Activated CD8-positive, alpha-beta memory T cell treated with anti-CD3 and anti-CD28 coated beads for 24 hours (primary cell): ENCODE measurements at regions not wholly inside any gene's neighbourhood (a gene's known extent, or its start where the extent isn't known, plus 50 kb on each side); places are given as distances from the start of the nearest gene placed in this dataset.
"Not testable (repeated sequence)": the region's sequence is repeated elsewhere in the genome, so short reads cannot be mapped to it uniquely, and the experiment has no call there.

Experiments
- DNase-seq: peaks from one replicate; pipeline ENCODE4 v3.0.0-alpha.2; 2020

DNA sequence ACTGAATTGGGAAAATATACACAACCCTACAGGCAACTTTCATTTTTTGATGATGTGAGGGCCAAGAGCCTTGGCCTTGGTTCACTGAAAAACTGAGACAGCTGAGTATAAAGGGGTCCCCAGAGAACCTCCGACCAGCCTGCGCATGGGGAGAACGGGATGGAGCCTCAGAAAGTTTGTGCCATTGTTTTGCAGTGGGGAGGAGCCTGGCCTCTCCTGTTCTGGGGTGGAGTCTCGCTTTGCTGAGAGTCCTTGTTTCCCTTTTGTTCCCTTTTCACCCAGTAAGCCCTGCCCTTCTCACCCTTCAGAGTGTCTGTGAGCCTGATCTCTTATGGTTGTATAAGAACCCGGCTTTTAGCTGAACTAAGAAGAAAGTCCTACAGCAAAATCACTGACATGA, 193.2 kb upstream of the AKR1E2 start:
- DNase-seq, result no peak

DNA sequence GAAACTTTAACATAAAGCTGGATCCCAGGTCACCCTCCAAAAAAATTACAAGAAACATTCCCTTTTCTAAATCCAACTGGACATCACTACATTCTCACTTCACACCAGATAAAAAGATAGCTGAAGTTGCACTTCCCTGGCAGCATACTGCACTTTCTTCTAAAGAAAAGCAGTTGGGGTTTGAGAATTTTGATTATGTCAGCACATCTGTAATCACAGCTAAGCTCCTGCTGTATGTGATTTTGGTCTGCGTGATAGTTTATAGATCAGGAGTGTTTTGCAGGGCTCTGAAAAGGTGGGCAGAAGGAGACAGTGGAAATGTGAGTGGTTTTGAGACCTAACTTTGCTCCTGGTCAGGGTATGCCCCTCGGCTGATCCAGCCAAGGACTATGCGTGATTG, 199.1 kb upstream of the AKR1E2 start:
- DNase-seq, result no peak

DNA sequence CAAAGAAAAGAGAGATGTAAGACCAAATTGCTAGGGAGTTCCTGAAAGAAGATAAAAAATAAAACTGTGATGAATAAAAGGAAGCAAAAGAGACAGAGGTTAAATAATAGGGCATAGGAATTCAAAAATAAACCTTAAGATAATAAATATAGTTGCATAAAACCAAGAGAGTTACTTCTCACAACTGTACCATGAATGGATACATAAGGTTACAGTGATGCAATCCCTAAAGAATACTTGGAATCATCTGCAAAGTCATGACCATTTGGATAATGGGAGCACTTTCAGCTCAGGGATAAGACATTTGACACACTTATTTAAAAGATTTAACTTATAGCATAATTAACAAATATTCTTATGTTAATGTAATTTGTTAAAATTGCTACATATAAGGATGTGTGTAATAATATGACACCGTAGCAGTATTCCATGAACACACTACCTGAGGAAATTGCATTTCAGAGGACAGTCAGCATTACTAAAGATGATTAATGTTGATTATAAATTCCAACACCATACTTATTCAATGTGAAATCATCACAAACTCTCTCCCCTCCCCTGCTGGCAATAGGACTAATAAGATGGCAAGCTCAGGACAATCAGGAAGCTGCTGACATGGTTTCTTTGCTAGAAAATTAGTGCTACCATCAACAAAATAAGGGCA, 202.1 kb upstream of the AKR1E2 start:
- no peak for DNase-seq

DNA sequence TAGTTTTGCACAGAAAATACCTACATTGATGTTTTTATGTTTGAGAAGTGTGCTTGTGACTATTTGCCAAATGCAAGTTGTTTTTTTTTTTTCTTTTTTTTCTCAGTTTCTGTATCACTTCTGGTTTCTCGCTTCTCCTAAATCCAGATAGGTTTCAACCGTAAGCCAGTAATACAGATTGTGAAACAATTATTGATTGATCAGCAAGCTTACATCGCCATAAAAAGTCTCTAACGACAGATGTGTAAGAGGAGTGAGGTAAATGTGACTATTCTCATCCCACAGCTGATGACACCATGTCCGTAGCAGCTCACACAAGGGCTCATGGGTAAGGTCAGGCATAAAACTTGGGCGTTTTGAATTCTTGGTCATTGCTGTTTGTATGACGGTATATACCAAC, 202.8 kb upstream of the AKR1E2 start:
- DNase-seq, result no peak

DNA sequence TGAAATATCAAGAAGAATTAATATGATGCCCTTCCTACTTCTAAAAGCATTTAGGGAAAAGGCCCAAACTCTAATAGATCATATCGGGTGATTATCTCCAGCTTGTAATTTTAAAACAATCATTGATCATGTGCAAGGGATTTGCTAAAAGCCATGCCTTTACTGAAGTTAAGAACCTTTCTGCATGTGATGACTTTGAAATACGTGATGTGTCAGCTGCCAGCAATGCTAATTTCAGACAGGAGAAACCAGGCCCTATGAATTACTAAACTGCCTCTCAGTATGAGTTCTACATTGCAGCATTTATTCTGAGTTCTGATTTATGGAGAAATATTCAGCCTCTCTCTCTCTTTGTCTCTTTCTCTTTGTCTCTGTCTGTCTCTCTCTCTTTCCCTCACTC, 203.6 kb upstream of the AKR1E2 start:
- DNase-seq, result no peak

DNA sequence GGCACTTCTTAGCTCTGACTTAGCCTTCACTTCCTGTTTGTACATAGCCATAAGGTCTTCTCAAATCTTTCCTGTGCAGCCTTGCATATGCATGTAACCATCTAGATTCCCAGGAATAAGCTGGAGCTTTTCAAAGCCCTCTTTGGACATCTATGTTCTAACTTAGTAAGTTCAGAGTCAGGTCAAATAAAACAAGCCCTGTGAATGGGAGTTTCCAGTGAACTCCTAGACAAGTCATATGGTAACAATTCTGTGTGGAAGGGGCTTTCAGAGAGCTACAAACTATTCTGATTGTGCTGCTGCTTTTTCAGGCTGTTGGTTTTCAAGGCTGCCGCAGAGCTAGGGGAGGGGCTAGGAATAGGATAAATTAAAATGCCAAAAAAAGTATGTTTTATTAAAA, 208.4 kb upstream of the AKR1E2 start:
- DNase-seq, result no peak

GRCh38 chr10:4615042-4615441, 211.0 kb upstream of the AKR1E2 start:
- DNase-seq, result no peak

GRCh38 chr10:4609251-4609650, 216.8 kb upstream of the AKR1E2 start:
- DNase-seq, result no peak

DNA sequence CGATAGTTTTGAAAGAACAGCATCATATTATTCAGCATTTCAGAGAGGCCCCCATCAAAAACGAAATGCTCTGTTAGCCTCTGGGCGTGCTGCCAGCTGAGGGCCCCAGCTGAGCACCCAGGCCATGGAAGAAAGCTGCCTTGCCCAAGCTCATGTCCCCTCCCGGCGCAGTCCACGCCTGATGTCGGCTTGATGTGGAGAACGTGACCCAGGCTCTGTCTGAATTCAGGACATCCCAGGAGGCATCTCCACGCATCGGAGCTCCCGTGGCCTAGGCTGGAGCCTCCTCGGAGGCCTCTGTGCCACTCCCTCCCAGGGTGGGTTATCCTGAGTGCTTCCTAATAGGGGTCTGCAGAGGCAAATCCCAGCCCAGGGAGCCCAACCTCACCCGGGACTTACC, 218.3 kb upstream of the AKR1E2 start:
- no peak for DNase-seq

DNA sequence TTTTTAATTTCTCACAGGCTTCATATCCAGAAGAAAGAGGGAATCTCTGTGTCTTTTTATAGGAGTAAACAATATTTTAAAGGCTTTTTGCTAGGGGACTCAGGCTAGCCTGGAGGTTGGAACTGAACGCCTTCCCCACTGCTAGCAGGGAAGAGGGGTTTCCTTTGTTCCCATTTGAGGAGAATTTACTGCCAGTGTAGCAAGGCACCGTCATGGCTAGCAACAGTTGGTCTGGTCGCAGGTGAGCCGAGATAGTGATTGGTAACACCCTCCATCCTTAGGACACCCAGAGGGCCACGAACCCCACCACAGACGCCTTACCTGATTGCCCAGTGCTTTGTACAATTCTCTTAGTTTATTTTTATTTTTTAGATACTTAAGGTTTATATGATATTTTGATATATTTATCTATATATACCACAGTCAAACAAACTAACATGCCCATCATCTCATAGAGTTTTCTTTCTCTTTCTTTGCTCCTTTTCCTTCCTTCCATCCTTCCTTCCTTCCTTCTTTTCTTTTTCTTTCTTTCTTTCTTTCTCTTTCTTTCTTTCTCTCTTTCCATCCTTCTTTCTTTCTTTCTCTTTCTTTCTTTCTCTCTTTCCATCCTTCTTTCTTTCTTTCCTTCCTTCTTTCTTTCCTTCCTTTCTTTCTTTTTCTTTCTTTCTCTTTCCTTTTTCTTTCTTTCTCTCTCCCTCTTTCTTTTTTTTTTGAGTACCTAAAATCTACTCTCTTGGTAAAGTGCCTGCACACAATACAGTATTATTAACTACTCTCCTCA, 219.0 kb upstream of the AKR1E2 start:
- DNase-seq, result no peak

- DNase-seq, result no peak
These were observed 223.1 kb upstream of the AKR1E2 start for GRCh38 chr10:4602764-4603491.

DNA sequence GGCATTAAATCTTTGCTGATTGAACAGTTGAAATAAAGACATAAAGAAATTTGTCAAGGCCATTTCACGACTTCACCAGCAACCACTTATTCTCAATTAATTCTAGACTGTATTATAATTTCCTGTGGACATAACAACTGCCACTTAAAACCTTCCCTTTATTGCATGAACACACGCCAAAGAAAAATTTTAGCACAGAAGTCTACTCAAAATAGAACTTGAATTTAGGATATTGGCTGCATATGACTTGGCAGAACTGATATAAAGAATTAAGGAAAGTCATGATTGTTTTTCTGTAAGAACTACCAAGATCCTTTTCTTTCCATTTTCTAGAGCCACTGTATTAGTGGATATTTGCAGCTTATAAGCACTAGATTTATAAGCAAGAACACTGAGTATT, 226.5 kb upstream of the AKR1E2 start:
- DNase-seq, result no peak

- not testable (repeated sequence) for DNase-seq
These were observed 228.1 kb upstream of the AKR1E2 start for GRCh38 chr10:4597898-4598297.

GRCh38 chr10:4596951-4597350, 229.1 kb upstream of the AKR1E2 start:
- no peak for DNase-seq

- no peak for DNase-seq
These were observed 230.2 kb upstream of the AKR1E2 start for GRCh38 chr10:4595719-4596319.

GRCh38 chr10:4590807-4591206, 235.2 kb upstream of the AKR1E2 start:
- DNase-seq, result no peak

DNA sequence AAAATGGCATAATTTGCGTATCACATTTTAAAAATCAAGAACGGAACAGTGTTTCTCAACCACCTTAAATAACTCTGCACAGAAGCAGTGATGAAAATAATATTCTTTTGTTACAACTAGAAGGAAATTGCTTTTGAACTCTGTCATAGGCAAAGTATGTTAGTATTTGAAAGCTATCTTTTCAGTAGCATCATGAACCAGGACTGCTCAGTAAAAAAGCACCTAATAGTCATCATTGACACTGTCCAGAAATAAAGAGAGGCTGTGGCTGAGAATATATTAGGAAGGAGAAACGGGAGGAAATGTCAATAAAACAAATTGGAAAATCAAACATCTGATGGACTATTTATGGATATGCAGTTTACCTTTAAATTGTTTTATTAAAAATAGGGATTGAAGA, 237.2 kb upstream of the AKR1E2 start:
- no peak for DNase-seq

- DNase-seq, result no peak
These were observed 238.5 kb upstream of the AKR1E2 start for GRCh38 chr10:4587466-4587865.

DNA sequence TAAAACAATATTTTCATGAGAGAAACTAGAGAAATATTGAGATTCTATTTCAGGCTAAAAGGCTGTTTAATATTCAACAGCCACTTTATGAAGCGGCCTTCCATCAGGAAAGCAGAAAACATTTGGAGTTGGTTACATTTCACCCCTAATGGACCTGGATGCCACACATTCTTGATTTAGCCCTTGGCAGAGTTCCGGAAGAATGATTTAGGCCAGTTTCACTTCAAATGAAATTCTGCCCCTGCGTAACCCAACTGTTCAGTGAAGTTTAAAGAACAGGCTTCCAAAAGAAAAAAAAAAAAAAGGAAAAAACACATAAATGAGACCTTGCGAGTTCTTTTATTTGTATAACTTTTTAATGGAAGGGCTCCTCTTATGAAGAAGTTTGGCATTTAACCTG, 239.2 kb upstream of the AKR1E2 start:
- DNase-seq, result no peak

DNA sequence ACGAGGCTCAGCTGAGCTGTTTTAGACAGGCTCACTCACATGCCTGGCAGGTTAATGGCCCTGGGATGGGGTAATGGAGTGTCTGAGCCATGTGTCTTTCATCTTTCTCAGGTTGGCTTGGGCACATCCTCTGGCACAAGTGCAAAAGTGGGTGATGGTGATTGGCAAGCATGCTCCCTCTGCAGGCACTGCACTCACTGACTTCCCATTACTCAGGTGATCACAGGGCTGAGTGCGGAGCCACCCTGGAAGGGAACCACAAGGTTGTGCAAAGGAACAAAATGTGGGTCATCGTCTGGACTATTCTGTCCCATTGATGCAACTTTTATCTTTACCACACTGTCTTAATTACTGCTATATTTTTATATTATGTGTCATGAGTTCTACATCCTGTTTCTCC, 244.1 kb upstream of the AKR1E2 start:
- DNase-seq, result no peak

GRCh38 chr10:4579844-4580243, 246.2 kb upstream of the AKR1E2 start:
- no peak for DNase-seq

DNA sequence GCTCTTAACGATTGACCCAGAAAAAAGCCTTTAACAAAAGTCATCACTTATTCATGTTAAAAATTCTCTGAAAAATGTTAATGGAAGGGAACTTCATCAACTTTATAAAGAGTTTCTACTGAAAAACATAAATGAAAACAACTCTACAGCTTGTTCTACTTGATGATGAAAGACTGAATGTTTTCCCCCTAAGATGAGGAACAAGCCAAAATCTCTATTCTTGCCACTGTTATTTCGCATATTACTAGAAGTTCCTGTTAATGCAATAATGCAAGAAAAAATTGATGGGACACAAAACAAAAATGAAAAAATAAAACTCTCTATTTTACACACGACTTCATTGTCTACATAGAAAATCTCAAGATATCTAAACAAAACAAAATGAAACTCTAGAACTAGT, 249.8 kb upstream of the AKR1E2 start:
- no peak for DNase-seq

- DNase-seq, result no peak
These were observed 256.9 kb upstream of the AKR1E2 start for GRCh38 chr10:4569151-4569550.

DNA sequence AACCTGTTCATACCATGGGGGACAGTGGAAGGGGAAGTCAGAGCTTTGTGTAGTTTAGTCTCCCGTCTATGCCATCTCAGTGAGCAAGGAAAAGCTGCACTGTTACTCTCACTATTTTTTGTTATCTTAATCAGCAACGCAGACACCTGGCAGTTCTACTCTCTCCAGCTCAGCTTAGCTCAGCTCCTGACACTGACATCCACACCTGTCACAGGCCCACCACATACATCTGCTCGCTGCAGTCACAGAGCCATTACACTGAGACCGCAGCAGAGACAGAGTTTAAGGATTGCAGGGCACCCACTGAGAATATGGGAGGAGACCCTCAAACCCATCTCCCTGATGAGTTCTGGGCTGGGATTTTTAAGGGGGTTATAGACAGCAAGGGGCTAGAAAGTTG, 257.3 kb upstream of the AKR1E2 start:
- DNase-seq, result no peak
